NCI-H2171 (cell line): ENCODE measurements at regions not wholly inside any gene's neighbourhood (a gene's known extent, or its start where the extent isn't known, plus 50 kb on each side); places are given as distances from the start of the nearest gene placed in this dataset.
"Not testable (repeated sequence)": the region's sequence is repeated elsewhere in the genome, so short reads cannot be mapped to it uniquely, and the experiment has no call there.

ENCODE experiments used
- DNase-seq: peaks from one replicate; lab custom pipeline; 2025; lab: John Stamatoyannopoulos, UW

- no peak for DNase-seq
Measured at GRCh38 chr2:123359636-123360035, 665.5 kb upstream of the CNTNAP5 start.

DNA sequence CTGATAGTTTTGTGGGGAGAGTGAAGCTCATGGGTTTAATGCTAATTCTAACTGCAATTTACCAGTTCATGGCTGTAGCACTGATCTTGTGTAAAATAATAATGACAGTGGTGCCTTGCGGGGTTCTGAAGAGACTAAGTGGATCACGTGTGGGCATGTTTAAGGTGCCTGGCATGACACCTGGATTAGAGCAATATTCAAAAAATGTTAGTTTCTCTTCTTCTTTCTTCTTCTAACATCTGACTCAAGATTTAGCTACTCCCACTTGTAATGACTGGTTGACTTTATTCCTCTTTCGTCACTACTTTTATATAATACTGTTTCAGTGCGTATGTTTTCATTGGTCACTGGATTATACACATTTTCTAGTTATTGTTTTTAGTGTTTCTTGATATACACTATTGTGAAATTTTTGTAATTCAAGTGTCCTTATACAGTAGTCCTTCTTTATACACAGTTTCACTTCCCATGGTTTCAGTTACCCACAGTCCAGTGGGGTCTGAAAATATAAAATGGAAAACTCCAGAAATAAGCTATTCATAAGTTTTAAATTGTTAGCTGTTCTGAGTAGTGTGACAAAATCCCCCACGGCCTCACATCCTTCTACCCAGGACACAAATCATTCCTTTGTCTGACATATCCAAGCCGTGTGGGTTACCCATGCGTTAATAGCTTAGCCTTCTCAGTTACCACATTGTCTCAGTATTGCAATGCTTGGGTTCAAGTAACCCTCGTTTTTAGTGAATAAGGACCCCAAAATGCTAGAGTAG, 662.2 kb upstream of the CNTNAP5 start:
- no peak for DNase-seq

GRCh38 chr2:123363826-123364225, 661.3 kb upstream of the CNTNAP5 start:
- no peak for DNase-seq

GRCh38 chr2:123364243-123364896, 660.7 kb upstream of the CNTNAP5 start:
- no peak for DNase-seq

- no peak for DNase-seq
Measured at GRCh38 chr2:123366239-123366837, 658.7 kb upstream of the CNTNAP5 start.

DNA sequence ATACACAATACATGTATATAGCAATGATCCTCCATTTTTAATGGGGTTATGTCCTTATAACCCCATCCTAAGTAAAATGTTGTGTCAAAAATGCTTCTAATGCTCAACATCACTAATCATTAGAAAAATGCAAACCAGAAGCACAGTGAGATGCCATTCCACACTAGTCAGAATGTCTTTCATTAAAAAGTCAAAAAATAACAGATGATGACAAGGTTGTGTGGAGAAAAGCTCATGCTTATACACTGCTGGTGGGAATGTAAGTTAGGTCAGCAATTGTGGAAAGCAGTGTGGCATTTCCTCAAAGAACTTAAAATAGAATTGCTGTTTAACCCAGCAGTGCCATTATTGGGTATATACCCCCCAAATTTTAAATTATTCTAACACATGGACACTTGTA, 654.9 kb upstream of the CNTNAP5 start:
- DNase-seq, result no peak

- DNase-seq, result no peak
Measured at GRCh38 chr2:123371535-123371934, 653.6 kb upstream of the CNTNAP5 start.

- DNase-seq, result peak; percentile 2
Measured at GRCh38 chr2:123380370-123380935, 644.6 kb upstream of the CNTNAP5 start.

DNA sequence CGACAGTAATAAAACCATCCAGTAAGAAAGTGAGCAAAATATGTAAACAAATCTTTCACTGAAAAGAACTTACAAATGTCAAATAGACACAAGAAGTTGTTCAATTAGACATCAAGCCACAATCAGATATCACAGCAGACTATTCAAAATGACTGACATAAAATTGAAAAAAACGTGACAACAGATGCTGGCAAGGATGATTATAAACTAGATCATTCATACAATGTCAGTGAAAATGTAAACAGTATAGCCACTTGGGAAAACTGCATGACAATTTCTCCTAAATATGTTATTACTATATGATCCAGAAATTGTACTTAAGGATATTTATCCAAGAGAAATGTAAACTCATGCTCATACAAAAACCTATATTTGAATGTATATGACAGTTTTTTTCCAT, 609.4 kb upstream of the CNTNAP5 start:
- DNase-seq, result no peak

- no peak for DNase-seq
Measured at GRCh38 chr2:123419976-123420375, 605.1 kb upstream of the CNTNAP5 start.

DNA sequence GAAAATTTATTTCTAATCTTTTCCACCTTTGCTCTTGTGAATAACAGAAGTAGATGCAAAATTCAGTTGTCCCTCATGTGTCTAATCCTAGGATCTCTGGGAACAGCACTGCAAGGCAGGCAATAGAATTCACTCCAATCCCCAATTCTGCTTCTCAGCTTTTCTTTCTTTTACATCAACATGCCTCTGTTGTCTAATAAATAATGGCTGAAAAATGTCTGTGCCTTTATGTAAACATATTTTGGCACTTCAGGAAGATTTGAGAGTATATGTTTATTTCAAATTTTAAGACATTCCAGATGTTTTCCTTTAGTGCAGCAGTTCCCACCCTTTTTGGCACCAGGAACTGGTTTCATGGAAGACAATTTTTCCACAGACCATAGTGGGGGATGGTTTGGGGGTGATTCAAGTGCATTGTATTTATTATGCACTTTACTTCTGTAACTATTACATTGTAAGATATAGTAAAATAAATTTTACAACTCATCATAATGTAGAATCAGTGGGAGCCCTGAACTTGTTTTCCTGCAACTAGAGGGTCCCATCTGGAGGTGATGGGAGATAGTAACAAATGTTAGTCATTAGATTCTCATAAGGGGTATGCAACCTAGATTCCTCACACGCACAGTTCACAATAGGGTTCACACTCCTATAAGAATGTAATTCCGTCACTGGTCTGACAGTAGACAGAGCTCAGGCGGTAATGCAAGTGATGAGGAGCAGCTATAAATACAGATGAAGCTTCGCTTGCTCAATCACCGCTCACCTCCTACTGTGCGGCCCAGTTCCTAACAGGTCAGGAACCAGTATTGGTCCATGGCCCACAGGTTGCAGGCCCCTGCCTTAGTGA, 590.3 kb upstream of the CNTNAP5 start:
- DNase-seq, result no peak

DNA sequence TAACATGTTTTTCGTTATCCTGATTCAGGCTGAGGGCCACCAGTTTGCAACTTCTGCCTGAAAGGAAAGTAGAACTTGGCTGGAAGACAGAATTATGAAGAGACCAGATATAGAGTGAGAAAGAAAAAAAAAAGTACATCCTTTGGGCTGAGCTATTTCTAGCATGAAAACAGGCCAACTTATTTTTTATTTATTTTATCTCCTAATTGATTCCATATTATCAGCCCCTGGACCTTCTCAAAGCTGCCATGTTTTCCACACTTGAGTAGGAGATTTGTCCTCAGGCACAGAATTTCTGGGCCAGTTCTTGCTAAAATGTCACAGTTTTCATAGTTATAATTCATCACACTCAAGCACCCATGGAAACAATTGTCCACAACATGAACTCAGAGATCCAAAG, 586.8 kb upstream of the CNTNAP5 start:
- DNase-seq, result no peak

GRCh38 chr2:123438675-123439074, 586.4 kb upstream of the CNTNAP5 start:
- DNase-seq, result no peak

DNA sequence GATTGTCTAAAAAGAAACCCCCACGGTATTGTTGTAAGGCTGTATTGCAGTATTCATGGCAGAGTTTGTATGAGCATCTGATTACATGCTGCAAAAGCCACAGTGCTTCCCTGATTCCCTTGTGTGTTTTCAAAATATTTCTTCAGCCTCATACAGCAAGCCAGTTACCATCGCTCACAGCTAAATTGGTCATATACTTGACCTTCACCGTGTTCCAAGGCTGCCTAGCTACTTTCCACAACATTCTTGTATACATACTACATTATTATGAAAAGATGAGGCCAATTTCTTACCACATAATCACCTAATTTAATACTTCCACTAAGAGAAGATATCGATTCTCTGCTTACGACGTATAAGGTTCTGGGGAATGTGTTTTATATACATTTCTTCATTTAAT, 576.3 kb upstream of the CNTNAP5 start:
- DNase-seq, result no peak

- no peak for DNase-seq
Measured at GRCh38 chr2:123451542-123451941, 573.5 kb upstream of the CNTNAP5 start.

DNA sequence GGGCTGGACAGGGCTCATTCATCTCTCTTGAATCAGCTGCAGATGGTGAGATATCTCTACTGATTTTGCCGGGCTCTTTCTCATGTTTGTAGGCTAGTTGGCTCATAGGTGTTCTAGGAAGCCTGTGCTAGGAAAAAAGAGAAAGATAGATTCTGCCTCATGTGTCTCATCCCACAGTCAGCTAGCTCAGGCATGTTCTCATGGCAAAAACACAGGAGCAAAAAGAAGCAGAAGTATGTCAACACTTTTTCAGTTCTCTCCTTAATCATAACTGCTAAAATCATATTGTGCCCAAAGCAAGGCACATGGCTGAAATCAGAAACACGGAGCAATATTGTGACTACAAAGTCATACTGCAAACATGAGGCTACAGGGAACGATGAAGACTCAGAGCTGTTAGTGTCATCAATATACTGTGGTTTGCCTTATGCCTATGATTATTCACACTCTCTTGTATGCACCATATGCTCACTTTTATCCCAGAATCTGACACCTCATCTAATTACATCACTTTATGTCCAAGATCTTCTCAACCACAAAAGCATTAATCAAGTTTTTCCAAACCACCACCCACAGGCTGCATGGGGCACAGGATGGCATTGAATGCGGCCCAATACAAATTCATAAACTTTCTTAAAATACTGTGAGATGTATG, 571.9 kb upstream of the CNTNAP5 start:
- DNase-seq, result no peak

GRCh38 chr2:123453772-123454171, 571.3 kb upstream of the CNTNAP5 start:
- DNase-seq, result no peak

GRCh38 chr2:123455234-123455633, 569.9 kb upstream of the CNTNAP5 start:
- not testable (repeated sequence) for DNase-seq

- DNase-seq, result no peak
Measured at GRCh38 chr2:123456416-123456815, 568.7 kb upstream of the CNTNAP5 start.

- no peak for DNase-seq
Measured at GRCh38 chr2:123463886-123464285, 561.2 kb upstream of the CNTNAP5 start.

DNA sequence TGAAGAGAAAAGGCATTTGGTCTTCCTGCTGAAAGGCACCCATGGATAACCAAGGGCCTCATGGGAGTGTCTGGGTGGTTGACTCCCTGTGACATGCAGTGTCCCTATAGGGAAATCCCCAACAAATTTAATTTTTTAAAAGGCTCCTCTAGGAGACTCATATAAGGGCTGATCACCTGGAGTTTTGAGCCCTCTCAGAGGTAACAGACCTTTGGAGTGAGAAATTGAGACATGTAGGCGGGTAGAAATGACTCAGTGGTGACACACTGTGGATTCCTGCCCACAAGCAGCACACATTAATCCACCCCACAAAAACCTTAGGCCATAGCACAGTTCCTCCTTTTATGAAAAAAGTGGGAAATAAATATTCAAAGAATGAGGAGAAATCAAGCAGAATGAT, 557.0 kb upstream of the CNTNAP5 start:
- no peak for DNase-seq

- no peak for DNase-seq
Measured at GRCh38 chr2:123481406-123481805, 543.7 kb upstream of the CNTNAP5 start.
